IPS DF 6.9 (cell line): ENCODE measurements at regions not wholly inside any gene's neighbourhood (a gene's known extent, or its start where the extent isn't known, plus 50 kb on each side); places are given as distances from the start of the nearest gene placed in this dataset.

Experiments
- DNase-seq: peaks from one replicate; pipeline ENCODE4 v3.0.0-alpha.2; 2013; ENCODE audit warnings: low read depth, low spot score
- H3K27ac ChIP-seq: one replicate; pipeline ENCODE4 v1.5.1; 2013; ENCODE audit warnings: low read length, control low read depth
- H3K27me3 ChIP-seq: 2 replicates; pipeline ENCODE4 v1.6.1; 2013; ENCODE audit warnings: mild to moderate bottlenecking, low read length; ENCODE audit not compliant: control insufficient read depth, insufficient read depth
- H3K36me3 ChIP-seq: 2 replicates; pipeline ENCODE4 v1.6.1; 2013; ENCODE audit warnings: low read length; ENCODE audit not compliant: control insufficient read depth, insufficient read depth
- H3K4me1 ChIP-seq: 2 replicates; pipeline ENCODE4 v1.6.1; 2013; ENCODE audit warnings: low read length; ENCODE audit not compliant: control insufficient read depth, insufficient read depth
- H3K4me3 ChIP-seq: 2 replicates; pipeline ENCODE4 v1.5.1; 2013; ENCODE audit warnings: mild to moderate bottlenecking, low read length
- H3K9me3 ChIP-seq: 2 replicates; pipeline ENCODE4 v1.6.1; 2013; ENCODE audit warnings: low read length, inconsistent platforms; ENCODE audit not compliant: control insufficient read depth, insufficient read depth
- WGBS: extraction: QIAGEN DNeasy Blood & Tissue Kit; methylation state at CpG from one replicate; pipeline ENCODE4 v1.1.7; 2013; ENCODE audit warnings: mixed read lengths, missing lambda C conversion rate; ENCODE audit not compliant: insufficient read length, insufficient coverage; 5-methylcytosine and 5-hydroxymethylcytosine counted together

DNA sequence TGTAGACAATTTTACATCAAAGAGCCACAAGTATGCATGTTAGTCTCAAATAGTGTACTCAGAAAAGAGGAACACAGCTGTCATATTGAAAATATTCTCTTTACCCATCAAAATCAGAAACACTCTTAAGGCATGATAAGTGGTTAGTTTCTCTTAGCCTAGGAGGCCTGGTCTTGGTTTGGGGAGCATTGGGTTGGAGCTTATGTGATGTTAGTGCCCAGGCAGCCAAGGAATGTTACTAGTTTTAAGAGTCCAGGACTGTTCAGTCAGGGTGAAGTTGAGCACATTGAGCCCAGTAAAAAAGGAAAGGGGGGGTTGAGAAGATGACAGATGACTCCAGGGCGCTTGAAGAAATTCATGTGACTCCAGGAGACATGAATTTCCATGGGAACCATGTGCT is 340.6 kb downstream of the HRH4 start:
- H3K4me1 ChIP-seq: no peaks in the 10 kb centered on the region; the same call in 1 of the 2 replicates
- WGBS: no CpG with 5 or more reads among the region's 1 CpG
- DNase-seq: no peak
- H3K36me3 ChIP-seq: no peaks in the 10 kb centered on the region
- no peaks in the 10 kb centered on the region for H3K9me3 ChIP-seq
- H3K27me3 ChIP-seq: no peaks in the 10 kb centered on the region
- H3K27ac ChIP-seq: no peak overlapping the region
- H3K4me3 ChIP-seq: no peak overlapping the region

DNA sequence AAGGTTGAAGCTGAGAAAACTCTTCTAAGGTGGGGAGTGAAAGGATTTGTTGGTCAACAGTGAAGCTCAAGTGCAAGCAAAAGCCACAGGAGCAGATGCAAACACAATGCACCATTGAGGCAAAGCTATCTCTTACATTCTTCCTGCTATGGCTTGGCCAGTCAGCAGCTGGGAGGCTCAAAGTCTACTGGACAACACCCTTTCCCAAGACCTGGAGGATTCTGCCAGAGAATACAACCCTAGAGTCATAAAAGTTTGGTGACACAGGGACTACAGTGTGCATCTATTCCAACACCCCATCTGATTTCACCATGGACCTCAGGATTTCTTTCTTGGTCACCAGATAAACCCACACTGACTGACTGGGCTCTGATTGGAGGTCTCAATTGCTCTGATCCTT is 342.0 kb downstream of the HRH4 start:
- Histone ChIP-seq H3K9me3 (no peaks in the 10 kb centered on the region), H3K4me1 (no peaks in the 10 kb centered on the region; the same call in 1 of the 2 replicates), H3K4me3 (no peak overlapping the region), H3K27ac (no peak overlapping the region), H3K27me3 (no peaks in the 10 kb centered on the region), H3K36me3 (no peaks in the 10 kb centered on the region)
- no peak for DNase-seq

DNA sequence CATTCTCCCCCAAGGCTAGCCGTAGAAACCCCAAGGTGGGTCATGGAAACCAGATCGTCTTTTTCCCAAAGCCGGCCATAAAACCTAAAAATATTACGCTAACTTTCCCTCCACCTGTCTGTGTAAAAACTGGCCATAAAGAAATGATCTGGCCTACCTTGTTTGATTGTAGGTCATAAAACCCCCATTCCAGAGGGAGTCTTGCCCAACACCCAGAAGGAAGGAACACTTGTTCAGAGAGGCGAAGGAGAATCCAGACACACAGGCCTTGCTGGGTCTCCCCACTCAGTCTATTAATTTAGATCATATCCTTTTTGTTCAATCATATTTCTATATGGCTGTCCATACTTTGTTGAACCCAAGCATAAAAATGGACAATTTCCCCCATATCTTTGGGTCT is 344.7 kb downstream of the HRH4 start:
- Histone ChIP-seq H3K9me3 (no peaks in the 10 kb centered on the region), H3K27me3 (no peaks in the 10 kb centered on the region), H3K27ac (no peak overlapping the region), H3K4me1 (no peaks in the 10 kb centered on the region), H3K4me3 (no peak overlapping the region), H3K36me3 (no peaks in the 10 kb centered on the region)
- WGBS: no CpG with 5 or more reads among the region's 5 CpGs
- no peak for DNase-seq

DNA sequence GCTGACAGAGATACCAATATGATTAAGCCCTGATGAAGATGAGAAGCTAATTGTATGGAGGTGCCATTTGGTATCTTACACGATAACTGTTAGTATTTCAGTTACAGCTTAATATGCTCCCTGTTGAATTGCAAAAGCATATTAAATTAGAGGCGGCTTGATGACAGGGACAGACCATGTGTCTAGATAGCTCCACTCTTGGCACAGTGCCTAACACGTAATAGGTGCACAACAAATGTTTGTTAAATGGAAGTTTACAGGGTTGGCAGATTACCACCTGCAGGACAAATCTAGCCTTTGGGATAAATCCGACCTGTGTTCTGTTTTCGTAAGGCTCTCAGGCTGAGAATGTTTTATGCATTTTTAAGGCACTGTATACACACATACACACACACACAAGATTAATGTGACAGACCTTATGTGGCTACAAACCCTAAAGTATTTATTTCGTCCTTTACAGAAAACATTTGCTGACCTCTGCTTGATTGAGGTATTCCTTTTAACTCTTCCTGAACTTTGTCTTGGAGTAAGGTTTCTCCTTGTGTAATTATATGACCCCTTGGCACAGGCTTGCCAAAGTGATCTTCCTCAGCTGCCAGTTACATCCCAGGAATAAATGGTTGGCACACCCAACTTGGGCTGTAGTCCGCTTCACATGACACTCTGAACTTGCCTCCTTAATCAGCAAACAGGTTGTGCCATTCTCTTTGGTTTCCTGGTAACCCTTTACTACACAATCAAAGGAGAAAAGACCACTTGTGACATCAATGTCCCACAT is 348.9 kb downstream of the HRH4 start:
- Histone ChIP-seq H3K4me3 (no peak overlapping the region), H3K27me3 (no peaks in the 10 kb centered on the region), H3K36me3 (no peaks in the 10 kb centered on the region), H3K9me3 (no peaks in the 10 kb centered on the region), H3K27ac (no peak overlapping the region), H3K4me1 (no peaks in the 10 kb centered on the region)
- no CpG with 5 or more reads among the region's 7 CpGs for whole genome bisulfite sequencing
- no peak for DNase-seq

GRCh38 chr18:24810561-24811305 is 350.3 kb downstream of the HRH4 start:
- no peaks in the 10 kb centered on the region for H3K36me3 ChIP-seq
- no peak overlapping the region for H3K4me3 ChIP-seq
- H3K9me3 ChIP-seq: no peaks in the 10 kb centered on the region
- no peaks in the 10 kb centered on the region; the same call in 1 of the 2 replicates for H3K4me1 ChIP-seq
- no CpG with 5 or more reads among the region's 9 CpGs for WGBS
- no peaks in the 10 kb centered on the region for H3K27me3 ChIP-seq
- no peak overlapping the region for H3K27ac ChIP-seq
- no peak for DNase-seq

GRCh38 chr18:24811950-24812681 is 351.7 kb downstream of the HRH4 start:
- no CpG with 5 or more reads among the region's 11 CpGs for WGBS
- H3K36me3 ChIP-seq: no peaks in the 10 kb centered on the region
- no peak for DNase-seq

GRCh38 chr18:24814521-24814920 is 354.1 kb downstream of the HRH4 start:
- no peak for DNase-seq
- no peaks in the 10 kb centered on the region for H3K9me3 ChIP-seq
- H3K27me3 ChIP-seq: no peaks in the 10 kb centered on the region
- H3K36me3 ChIP-seq: no peaks in the 10 kb centered on the region
- H3K4me3 ChIP-seq: no peak overlapping the region
- peaks cover 7% of the 10 kb centered on the region; the same call in 1 of the 2 replicates for H3K4me1 ChIP-seq
- H3K27ac ChIP-seq: no peak overlapping the region
- no CpG with 5 or more reads among the region's 3 CpGs for WGBS

More at GRCh38 chr18:24811950-24812681, 351.7 kb downstream of the HRH4 start:
- Histone ChIP-seq H3K4me1 (no peaks in the 10 kb centered on the region; the same call in 1 of the 2 replicates), H3K27ac (no peak overlapping the region), H3K9me3 (no peaks in the 10 kb centered on the region), H3K27me3 (no peaks in the 10 kb centered on the region), H3K4me3 (no peak overlapping the region)

DNA sequence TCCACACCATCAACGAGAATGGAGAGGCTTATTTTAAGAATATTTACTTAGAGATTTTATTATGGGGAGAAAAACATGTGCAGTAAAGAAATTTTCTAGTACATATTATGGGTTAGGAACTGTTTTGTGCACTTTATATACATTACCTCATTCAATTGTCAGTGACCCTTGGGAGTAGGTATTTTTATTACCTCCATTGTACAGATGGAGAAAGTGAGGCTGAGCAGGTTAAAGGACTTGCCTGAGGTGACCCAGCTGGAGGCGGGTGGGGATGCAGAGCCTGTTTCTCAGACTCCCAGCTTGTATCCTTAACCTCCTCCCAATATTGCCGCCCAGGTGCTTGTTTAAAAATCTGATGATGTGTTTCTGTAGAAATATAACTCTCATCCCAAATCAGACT is 356.7 kb downstream of the HRH4 start:
- no peak for DNase-seq
- Histone ChIP-seq H3K4me3 (no peak overlapping the region), H3K27ac (no peak overlapping the region), H3K27me3 (no peaks in the 10 kb centered on the region), H3K9me3 (no peaks in the 10 kb centered on the region), H3K4me1 (peaks cover 7% of the 10 kb centered on the region; the same call in 1 of the 2 replicates), H3K36me3 (no peaks in the 10 kb centered on the region)
- no CpG with 5 or more reads among the region's 3 CpGs for whole genome bisulfite sequencing

- Histone ChIP-seq H3K4me3 (no peak overlapping the region), H3K4me1 (peaks cover 7% of the 10 kb centered on the region; the same call in 1 of the 2 replicates), H3K36me3 (no peaks in the 10 kb centered on the region), H3K27me3 (no peaks in the 10 kb centered on the region), H3K9me3 (no peaks in the 10 kb centered on the region), H3K27ac (no peak overlapping the region)
- no peak for DNase-seq
- WGBS: no CpG with 5 or more reads among the region's 9 CpGs
These were observed 357.3 kb downstream of the HRH4 start for GRCh38 chr18:24817587-24818371.

DNA sequence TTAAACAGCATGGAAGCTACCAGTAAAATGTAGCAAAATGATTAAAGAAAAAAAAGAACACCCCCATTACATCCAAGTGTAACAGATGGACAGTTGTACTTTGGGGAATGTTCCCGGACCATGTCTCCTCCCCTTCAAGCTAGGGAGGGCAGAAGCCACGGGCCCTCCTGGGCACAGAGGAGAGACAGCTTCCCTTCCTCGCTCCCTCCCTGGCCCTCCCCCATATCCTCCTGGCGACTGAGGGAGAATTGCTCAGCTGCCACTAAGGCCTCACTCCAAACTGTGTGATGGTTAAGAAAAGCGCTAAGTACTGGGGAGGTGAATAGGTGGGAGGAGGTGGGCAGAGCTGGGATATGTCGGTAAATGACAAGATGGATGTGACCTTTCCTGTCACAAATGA is 358.0 kb downstream of the HRH4 start:
- WGBS: no CpG with 5 or more reads among the region's 6 CpGs
- no peak overlapping the region for H3K27ac ChIP-seq
- H3K4me1 ChIP-seq: peaks cover 7% of the 10 kb centered on the region; the same call in 1 of the 2 replicates
- no peak for DNase-seq
- no peaks in the 10 kb centered on the region for H3K27me3 ChIP-seq
- H3K36me3 ChIP-seq: no peaks in the 10 kb centered on the region
- H3K4me3 ChIP-seq: no peak overlapping the region
- no peaks in the 10 kb centered on the region for H3K9me3 ChIP-seq
